Cerebellar nuclear complex (tissue), 1 donor: ENCODE measurements at regions not wholly inside any gene's neighbourhood (a gene's known extent, or its start where the extent isn't known, plus 50 kb on each side); places are given as distances from the start of the nearest gene placed in this dataset.

Experiments
- DNase-seq, 2 experiments: peaks; one replicate each; lab custom pipeline; 2025; lab: John Stamatoyannopoulos, UW

- no peak for DNase-seq
Measured at GRCh38 chrX:39504850-39505259, 592.9 kb downstream of the BCOR start.

- no peak for DNase-seq
Measured at GRCh38 chrX:39506131-39506530, 591.6 kb downstream of the BCOR start.

- no peak for DNase-seq
Measured at GRCh38 chrX:39507034-39507433, 590.7 kb downstream of the BCOR start.

GRCh38 chrX:39507617-39508299, 590.0 kb downstream of the BCOR start:
- no peak for DNase-seq

- no peak for DNase-seq
Measured at GRCh38 chrX:39508300-39508692, 589.5 kb downstream of the BCOR start.

GRCh38 chrX:39509157-39509556, 588.6 kb downstream of the BCOR start:
- no peak for DNase-seq

- no peak for DNase-seq
Measured at GRCh38 chrX:39513836-39514235, 583.9 kb downstream of the BCOR start.

- DNase-seq: no peak
Measured at GRCh38 chrX:39514801-39515200, 583.0 kb downstream of the BCOR start.

GRCh38 chrX:39516427-39516841, 581.3 kb downstream of the BCOR start:
- DNase-seq: no peak

- DNase-seq: no peak
Measured at GRCh38 chrX:39518476-39519029, 579.2 kb downstream of the BCOR start.

GRCh38 chrX:39519030-39519488, 578.7 kb downstream of the BCOR start:
- DNase-seq: no peak

GRCh38 chrX:39519566-39520301, 578.0 kb downstream of the BCOR start:
- no peak for DNase-seq

- no peak for DNase-seq
Measured at GRCh38 chrX:39525758-39526157, 572.0 kb downstream of the BCOR start.

- DNase-seq: no peak
Measured at GRCh38 chrX:39527025-39527424, 570.7 kb downstream of the BCOR start.

GRCh38 chrX:39528161-39528916, 569.4 kb downstream of the BCOR start:
- DNase-seq: no peak

GRCh38 chrX:39532761-39533160, 565.0 kb downstream of the BCOR start:
- DNase-seq: peak in 1 of 2 experiments; percentile 6

GRCh38 chrX:39534949-39535348, 562.8 kb downstream of the BCOR start:
- no peak for DNase-seq

GRCh38 chrX:39536211-39536610, 561.5 kb downstream of the BCOR start:
- DNase-seq: no peak

- no peak for DNase-seq
Measured at GRCh38 chrX:39541881-39542280, 555.9 kb downstream of the BCOR start.

GRCh38 chrX:39542316-39542715, 555.4 kb downstream of the BCOR start:
- DNase-seq: no peak

GRCh38 chrX:39550795-39551361, 546.9 kb downstream of the BCOR start:
- no peak for DNase-seq

- DNase-seq: no peak
Measured at GRCh38 chrX:39551762-39552161, 546.0 kb downstream of the BCOR start.
